Caco-2 (cell line): ENCODE measurements at regions not wholly inside any gene's neighbourhood (a gene's known extent, or its start where the extent isn't known, plus 50 kb on each side); places are given as distances from the start of the nearest gene placed in this dataset.

Experiments
- BruUV-seq: library from RNA; stranded (reverse); fragments of 400-500 nt; replicated peaks from 2 replicates; lab custom pipeline; 2021; lab: Mats Ljungman, UMichigan
- CTCF ChIA-PET: fragments of 300-600 bp; sonication (Branson Sonifier 250); formaldehyde crosslinking; loops from one replicate; lab custom pipeline; 2022; ENCODE audit warnings: antibody characterized with exemption; lab: Charles Lee
- POLR2A ChIA-PET: fragments of 300-600 bp; sonication (Branson Sonifier 250); formaldehyde crosslinking; loops from one replicate; lab custom pipeline; 2022; ENCODE audit warnings: antibody characterized with exemption; lab: Charles Lee
- DNase-seq, 2 experiments: peaks; one replicate each; pipeline versions ENCODE4 v3.0.0 to v3.0.0-alpha.2; 2020 to 2022
- H3K27me3 ChIP-seq: replicated peaks from 2 replicates; pipeline ENCODE4 v1.6.0; 2011; ENCODE audit warnings: low read length; ENCODE audit not compliant: control insufficient read depth, insufficient read depth
- H3K36me3 ChIP-seq: 2 replicates; pipeline ENCODE4 v1.5.1; 2011; ENCODE audit warnings: low read length; ENCODE audit not compliant: control insufficient read depth, insufficient read depth
- H3K4me1 ChIP-seq: fragments of 250-450 bp; sonication (Bioruptor Pico); 2 replicates; pipeline ENCODE4 v1.5.1; 2020; ENCODE audit warnings: mild to moderate bottlenecking
- H3K4me3 ChIP-seq: 2 replicates; pipeline ENCODE4 v1.5.1; 2011; ENCODE audit warnings: low read depth, mild to moderate bottlenecking, control low read depth, low read length
- H3K9me3 ChIP-seq: fragments of 250-450 bp; sonication (Bioruptor Pico); 2 replicates; pipeline ENCODE4 v1.5.1; 2020; ENCODE audit warnings: mild to moderate bottlenecking, moderate library complexity
- H3K27ac Mint-ChIP-seq: one replicate; pipeline ENCODE4 v1.8.0; 2022; ENCODE audit warnings: mixed read lengths; ENCODE audit not compliant: unreplicated experiment
- H3K27me3 Mint-ChIP-seq: one replicate; pipeline ENCODE4 v1.8.0; 2022; ENCODE audit warnings: mixed read lengths; ENCODE audit not compliant: insufficient read depth, unreplicated experiment
- H3K36me3 Mint-ChIP-seq: one replicate; pipeline ENCODE4 v1.8.0; 2022; ENCODE audit warnings: mild to moderate bottlenecking, mixed read lengths; ENCODE audit not compliant: insufficient read depth, unreplicated experiment
- H3K4me1 Mint-ChIP-seq: one replicate; pipeline ENCODE4 v1.8.0; 2022; ENCODE audit warnings: low read depth, mixed read lengths; ENCODE audit not compliant: unreplicated experiment
- H3K4me3 Mint-ChIP-seq: one replicate; pipeline ENCODE4 v1.8.0; 2022; ENCODE audit warnings: mild to moderate bottlenecking, moderate library complexity, mixed read lengths; ENCODE audit not compliant: unreplicated experiment
- H3K9me3 Mint-ChIP-seq: one replicate; pipeline ENCODE4 v1.8.0; 2022; ENCODE audit warnings: mixed read lengths; ENCODE audit not compliant: unreplicated experiment
- intact Hi-C: fragments of 100-400 bp; cut with micrococcal nuclease; formaldehyde crosslinking; loops from one replicate; pipeline ENCODE4 v1.10.0; 2022; ENCODE audit not compliant: unreplicated experiment
- TF ChIP-seq, protein P1 (sequence below), 2 experiments: fragments of 200-600 bp in 1 of 2; IDR thresholded peaks; 1 replicate in 1 of 2; 2 replicates in 1 of 2; pipeline versions ENCODE4 v1.5.1 to v1.8.0; 2011 to 2022; ENCODE audit warnings: antibody characterized with exemption in 1 of 2, control low read depth in 1 of 2, inconsistent platforms in 1 of 2, low read depth in 1 of 2, low read length in 1 of 2, mild to moderate bottlenecking in 1 of 2, moderate library complexity in 1 of 2; ENCODE audit not compliant: insufficient read depth in 1 of 2, severe bottlenecking in 1 of 2, unreplicated experiment in 1 of 2

DNA sequence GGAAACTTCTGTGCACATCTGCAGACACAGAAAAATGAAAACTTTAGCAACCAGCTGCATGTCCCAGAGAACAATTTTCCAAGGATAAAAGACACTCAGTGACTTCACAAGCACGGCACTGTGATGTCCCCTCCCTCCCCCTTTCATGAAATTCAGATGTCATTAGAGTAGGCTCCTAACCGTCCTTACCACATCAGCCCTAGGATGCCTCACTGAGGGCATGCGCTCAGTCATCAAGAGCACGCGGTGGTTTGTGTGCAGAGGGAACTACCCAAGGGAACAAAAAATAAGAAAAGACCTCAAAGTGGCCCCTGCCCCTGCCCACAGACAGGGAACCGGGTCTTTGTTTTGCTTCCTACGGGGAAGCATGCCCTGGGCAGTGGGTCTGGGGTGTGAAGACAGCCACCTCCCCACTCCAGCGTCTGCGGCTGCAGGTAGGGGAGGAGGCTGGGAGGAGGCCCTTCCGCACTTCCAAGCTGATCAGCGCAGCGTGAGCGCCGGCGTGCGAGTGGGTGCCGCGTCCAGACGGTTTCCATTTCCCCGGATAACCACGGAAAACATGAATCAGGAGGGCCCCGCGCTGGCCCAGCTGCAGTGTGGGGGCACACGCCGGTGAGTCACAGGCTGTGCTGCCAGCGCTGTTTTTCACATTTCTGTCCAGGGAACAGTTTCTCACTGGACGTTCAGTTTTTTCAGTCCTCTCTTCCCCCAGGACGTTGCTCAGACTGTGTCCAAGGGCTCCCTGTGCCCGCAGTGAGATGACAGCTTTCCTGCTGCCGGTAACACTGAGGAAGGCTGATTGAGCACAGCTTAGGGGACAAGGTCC, 70.6 kb downstream of the COPS8 start:
- no peak for DNase-seq
- ChIA-PET POLR2A (no interaction called here), CTCF (no interaction called here)
- H3K4me1 Mint-ChIP-seq, result no peaks in the 10 kb centered on the region
- BruUV-seq, result no TSS peak
- H3K27me3 Mint-ChIP-seq, result no peaks in the 10 kb centered on the region
- no peaks in the 10 kb centered on the region for H3K4me1 ChIP-seq
- no peak overlapping the region for H3K27ac Mint-ChIP-seq
- no peaks in the 10 kb centered on the region for H3K36me3 ChIP-seq
- no peaks in the 10 kb centered on the region for H3K9me3 Mint-ChIP-seq
- intact Hi-C loops, result no loop called here
- no peaks in the 10 kb centered on the region for H3K9me3 ChIP-seq
- H3K27me3 ChIP-seq, result no peaks in the 10 kb centered on the region
- no peak overlapping the region for H3K4me3 ChIP-seq
- no peak overlapping the region for H3K4me3 Mint-ChIP-seq
- TF ChIP-seq, protein P1, sequence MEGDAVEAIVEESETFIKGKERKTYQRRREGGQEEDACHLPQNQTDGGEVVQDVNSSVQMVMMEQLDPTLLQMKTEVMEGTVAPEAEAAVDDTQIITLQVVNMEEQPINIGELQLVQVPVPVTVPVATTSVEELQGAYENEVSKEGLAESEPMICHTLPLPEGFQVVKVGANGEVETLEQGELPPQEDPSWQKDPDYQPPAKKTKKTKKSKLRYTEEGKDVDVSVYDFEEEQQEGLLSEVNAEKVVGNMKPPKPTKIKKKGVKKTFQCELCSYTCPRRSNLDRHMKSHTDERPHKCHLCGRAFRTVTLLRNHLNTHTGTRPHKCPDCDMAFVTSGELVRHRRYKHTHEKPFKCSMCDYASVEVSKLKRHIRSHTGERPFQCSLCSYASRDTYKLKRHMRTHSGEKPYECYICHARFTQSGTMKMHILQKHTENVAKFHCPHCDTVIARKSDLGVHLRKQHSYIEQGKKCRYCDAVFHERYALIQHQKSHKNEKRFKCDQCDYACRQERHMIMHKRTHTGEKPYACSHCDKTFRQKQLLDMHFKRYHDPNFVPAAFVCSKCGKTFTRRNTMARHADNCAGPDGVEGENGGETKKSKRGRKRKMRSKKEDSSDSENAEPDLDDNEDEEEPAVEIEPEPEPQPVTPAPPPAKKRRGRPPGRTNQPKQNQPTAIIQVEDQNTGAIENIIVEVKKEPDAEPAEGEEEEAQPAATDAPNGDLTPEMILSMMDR (IDR thresholded peaks at IDR 0.05; ENCODE audit: insufficient read depth in 1 of 2, low read depth in 1 of 2, low read length in 1 of 2, severe bottlenecking in 1 of 2, unreplicated experiment in 1 of 2), result no peak
- H3K36me3 Mint-ChIP-seq, result no peaks in the 10 kb centered on the region

DNA sequence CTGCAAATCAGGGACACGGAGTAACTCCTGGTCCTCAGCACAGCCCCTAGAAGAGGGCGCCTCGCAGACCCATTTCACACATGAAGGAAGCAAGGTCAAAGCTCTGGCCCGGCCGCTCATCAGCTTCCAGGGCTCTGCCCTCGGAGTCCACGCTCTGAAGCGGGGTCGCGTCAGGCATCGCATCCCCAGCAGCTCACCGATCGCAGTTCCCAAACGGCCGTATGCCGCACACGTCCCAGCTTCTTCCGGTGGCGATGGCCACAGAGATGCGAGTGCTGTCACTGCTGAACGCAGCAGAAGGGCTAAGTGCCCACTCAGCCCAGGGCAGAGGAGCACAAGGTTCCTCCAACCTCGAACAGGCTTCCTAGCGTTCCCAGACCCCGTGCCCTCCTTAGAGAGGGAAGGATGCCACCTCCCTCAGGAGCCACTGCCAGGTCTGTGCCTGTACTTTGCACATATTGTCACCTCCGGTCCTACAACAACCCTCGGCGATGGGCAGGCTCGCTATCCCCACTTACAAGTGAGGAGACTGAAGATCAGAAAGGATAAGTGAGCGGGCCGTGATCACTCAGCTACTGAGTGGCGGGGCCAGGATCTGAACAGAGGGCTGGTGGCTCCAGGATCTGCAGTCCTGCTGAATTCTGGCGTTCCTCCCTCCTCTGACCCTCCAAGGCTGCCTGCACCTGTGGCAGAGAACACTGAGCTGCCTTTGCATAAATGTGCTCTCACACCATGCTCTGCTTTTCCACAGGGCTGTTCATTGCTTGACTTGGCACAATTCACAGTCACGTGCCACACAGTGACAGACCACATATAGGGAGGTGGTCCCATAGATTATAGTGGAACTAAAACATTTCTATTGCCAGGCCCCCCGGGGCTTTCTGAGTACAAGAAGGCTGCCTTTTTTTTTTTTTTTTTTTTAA, 71.4 kb downstream of the COPS8 start:
- Histone ChIP-seq H3K36me3 (no peaks in the 10 kb centered on the region), H3K4me1 (no peaks in the 10 kb centered on the region), H3K9me3 (no peaks in the 10 kb centered on the region), H3K27me3 (no peaks in the 10 kb centered on the region), H3K4me3 (no peak overlapping the region)
- Mint-ChIP-seq H3K9me3 (no peaks in the 10 kb centered on the region), H3K36me3 (no peaks in the 10 kb centered on the region), H3K27ac (no peak overlapping the region), H3K4me1 (no peaks in the 10 kb centered on the region), H3K27me3 (no peaks in the 10 kb centered on the region), H3K4me3 (no peak overlapping the region)
- intact Hi-C loops, result no loop called here
- BruUV-seq, result no TSS peak
- CTCF ChIA-PET, result no interaction called here
- POLR2A ChIA-PET, result no interaction called here
- TF ChIP-seq, protein P1 (IDR thresholded peaks at IDR 0.05; ENCODE audit: insufficient read depth in 1 of 2, low read depth in 1 of 2, low read length in 1 of 2, severe bottlenecking in 1 of 2, unreplicated experiment in 1 of 2), result no peak
- no peak for DNase-seq

DNA sequence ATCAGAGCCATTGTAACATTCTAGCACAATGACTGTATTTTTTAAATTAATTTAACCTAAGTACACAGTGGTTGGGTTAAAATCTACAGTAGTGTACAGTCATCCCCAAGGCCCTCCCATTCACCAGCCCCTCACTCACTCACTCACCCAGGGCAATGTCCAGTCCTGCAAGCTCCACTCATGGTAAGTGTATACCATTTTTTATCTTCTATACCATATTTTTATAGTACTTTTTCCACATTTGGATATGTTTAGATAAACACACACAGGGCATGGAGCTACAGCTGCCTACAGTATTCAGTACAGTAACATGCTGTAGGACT, 72.1 kb downstream of the COPS8 start:
- Mint-ChIP-seq H3K4me3 (no peak overlapping the region), H3K27ac (no peak overlapping the region), H3K9me3 (no peaks in the 10 kb centered on the region), H3K27me3 (no peaks in the 10 kb centered on the region), H3K4me1 (no peaks in the 10 kb centered on the region), H3K36me3 (no peaks in the 10 kb centered on the region)
- H3K4me3 ChIP-seq, result no peak overlapping the region
- ChIA-PET POLR2A (no interaction called here), CTCF (no interaction called here)
- BruUV-seq, result no TSS peak
- DNase-seq, result no peak
- no peaks in the 10 kb centered on the region for H3K27me3 ChIP-seq
- H3K36me3 ChIP-seq, result no peaks in the 10 kb centered on the region
- TF ChIP-seq, protein P1 (IDR thresholded peaks at IDR 0.05; ENCODE audit: insufficient read depth in 1 of 2, low read depth in 1 of 2, low read length in 1 of 2, severe bottlenecking in 1 of 2, unreplicated experiment in 1 of 2), result no peak
- no peaks in the 10 kb centered on the region for H3K4me1 ChIP-seq
- no peaks in the 10 kb centered on the region for H3K9me3 ChIP-seq
- intact Hi-C loops, result no loop called here
